Mucosa of stomach (tissue), 1 donor: ENCODE measurements at regions not wholly inside any gene's neighbourhood (a gene's known extent, or its start where the extent isn't known, plus 50 kb on each side); places are given as distances from the start of the nearest gene placed in this dataset.

Experiments used
- H3K27me3 ChIP-seq: one replicate; pipeline ENCODE4 v1.7.0; 2013; ENCODE audit warnings: mild to moderate bottlenecking, low read length; ENCODE audit not compliant: control insufficient read depth, insufficient read depth
- H3K36me3 ChIP-seq: one replicate; pipeline ENCODE4 v1.7.0; 2013; ENCODE audit warnings: low read length; ENCODE audit not compliant: control insufficient read depth, insufficient read depth
- H3K4me1 ChIP-seq: one replicate; pipeline ENCODE4 v1.7.0; 2013; ENCODE audit warnings: mild to moderate bottlenecking, low read length; ENCODE audit not compliant: control insufficient read depth, insufficient read depth
- H3K4me3 ChIP-seq: one replicate; pipeline ENCODE4 v1.7.0; 2013; ENCODE audit warnings: low read length
- H3K9ac ChIP-seq: one replicate; pipeline ENCODE4 v1.7.0; 2013; ENCODE audit warnings: mild to moderate bottlenecking, low read length, moderate library complexity
- H3K9me3 ChIP-seq: one replicate; pipeline ENCODE4 v1.7.0; 2013; ENCODE audit warnings: mild to moderate bottlenecking, low read length, moderate library complexity; ENCODE audit not compliant: control insufficient read depth
- donor health status: Pancreatic carcinoma.

- Histone ChIP-seq H3K36me3 (no peaks in the 10 kb centered on the region), H3K4me1 (no peaks in the 10 kb centered on the region), H3K4me3 (no peak overlapping the region), H3K9ac (no peak overlapping the region), H3K27me3 (no peaks in the 10 kb centered on the region), H3K9me3 (no peaks in the 10 kb centered on the region)
These were observed 458.5 kb upstream of the ARRDC4 start for GRCh38 chr15:97502038-97502437.

- Histone ChIP-seq H3K36me3 (no peaks in the 10 kb centered on the region), H3K4me1 (no peaks in the 10 kb centered on the region), H3K9me3 (no peaks in the 10 kb centered on the region), H3K9ac (no peak overlapping the region), H3K27me3 (no peaks in the 10 kb centered on the region), H3K4me3 (no peak overlapping the region)
These were observed 456.3 kb upstream of the ARRDC4 start for GRCh38 chr15:97504031-97504792.

GRCh38 chr15:97517737-97518136 is 442.8 kb upstream of the ARRDC4 start:
- H3K9me3 ChIP-seq: no peaks in the 10 kb centered on the region
- no peak overlapping the region for H3K4me3 ChIP-seq
- no peaks in the 10 kb centered on the region for H3K4me1 ChIP-seq
- no peaks in the 10 kb centered on the region for H3K27me3 ChIP-seq
- H3K9ac ChIP-seq: no peak overlapping the region
- H3K36me3 ChIP-seq: no peaks in the 10 kb centered on the region

- Histone ChIP-seq H3K9me3 (no peaks in the 10 kb centered on the region), H3K36me3 (no peaks in the 10 kb centered on the region), H3K9ac (no peak overlapping the region), H3K4me1 (no peaks in the 10 kb centered on the region), H3K27me3 (no peaks in the 10 kb centered on the region), H3K4me3 (no peak overlapping the region)
These were observed 439.8 kb upstream of the ARRDC4 start for GRCh38 chr15:97520689-97521088.

GRCh38 chr15:97521381-97522285 is 438.9 kb upstream of the ARRDC4 start:
- Histone ChIP-seq H3K27me3 (no peaks in the 10 kb centered on the region), H3K9me3 (no peaks in the 10 kb centered on the region), H3K4me1 (no peaks in the 10 kb centered on the region), H3K36me3 (no peaks in the 10 kb centered on the region), H3K4me3 (no peak overlapping the region), H3K9ac (no peak overlapping the region)

GRCh38 chr15:97522347-97522746 is 438.2 kb upstream of the ARRDC4 start:
- no peaks in the 10 kb centered on the region for H3K9me3 ChIP-seq
- no peaks in the 10 kb centered on the region for H3K27me3 ChIP-seq
- H3K4me3 ChIP-seq: no peak overlapping the region
- no peak overlapping the region for H3K9ac ChIP-seq
- H3K36me3 ChIP-seq: no peaks in the 10 kb centered on the region
- H3K4me1 ChIP-seq: no peaks in the 10 kb centered on the region

GRCh38 chr15:97525809-97526208 is 434.7 kb upstream of the ARRDC4 start:
- Histone ChIP-seq H3K4me3 (no peak overlapping the region), H3K4me1 (no peaks in the 10 kb centered on the region), H3K36me3 (no peaks in the 10 kb centered on the region), H3K27me3 (no peaks in the 10 kb centered on the region), H3K9ac (no peak overlapping the region), H3K9me3 (no peaks in the 10 kb centered on the region)

- Histone ChIP-seq H3K9ac (no peak overlapping the region), H3K4me3 (no peak overlapping the region), H3K27me3 (no peaks in the 10 kb centered on the region), H3K4me1 (no peaks in the 10 kb centered on the region), H3K9me3 (no peaks in the 10 kb centered on the region), H3K36me3 (no peaks in the 10 kb centered on the region)
These were observed 432.3 kb upstream of the ARRDC4 start for GRCh38 chr15:97528238-97528637.

- H3K27me3 ChIP-seq: no peaks in the 10 kb centered on the region
- H3K9ac ChIP-seq: no peak overlapping the region
- no peaks in the 10 kb centered on the region for H3K4me1 ChIP-seq
- H3K4me3 ChIP-seq: no peak overlapping the region
- H3K9me3 ChIP-seq: no peaks in the 10 kb centered on the region
- no peaks in the 10 kb centered on the region for H3K36me3 ChIP-seq
These were observed 414.7 kb upstream of the ARRDC4 start for GRCh38 chr15:97545799-97546198.

- H3K27me3 ChIP-seq: no peaks in the 10 kb centered on the region
- H3K4me3 ChIP-seq: no peak overlapping the region
- H3K36me3 ChIP-seq: no peaks in the 10 kb centered on the region
- no peaks in the 10 kb centered on the region for H3K4me1 ChIP-seq
- no peak overlapping the region for H3K9ac ChIP-seq
- no peaks in the 10 kb centered on the region for H3K9me3 ChIP-seq
These were observed 413.1 kb upstream of the ARRDC4 start for GRCh38 chr15:97547381-97547780.

GRCh38 chr15:97561529-97561928 is 399.0 kb upstream of the ARRDC4 start:
- Histone ChIP-seq H3K9me3 (no peaks in the 10 kb centered on the region), H3K4me3 (no peak overlapping the region), H3K36me3 (no peaks in the 10 kb centered on the region), H3K4me1 (no peaks in the 10 kb centered on the region), H3K9ac (no peak overlapping the region), H3K27me3 (no peaks in the 10 kb centered on the region)

GRCh38 chr15:97563516-97563915 is 397.0 kb upstream of the ARRDC4 start:
- Histone ChIP-seq H3K9me3 (no peaks in the 10 kb centered on the region), H3K36me3 (no peaks in the 10 kb centered on the region), H3K4me3 (no peak overlapping the region), H3K4me1 (no peaks in the 10 kb centered on the region), H3K9ac (no peak overlapping the region), H3K27me3 (no peaks in the 10 kb centered on the region)
